Neural crest cell (in vitro differentiated cells): ENCODE measurements at regions not wholly inside any gene's neighbourhood (a gene's known extent, or its start where the extent isn't known, plus 50 kb on each side); places are given as distances from the start of the nearest gene placed in this dataset.
A peak's percentile ranks its signal among the peaks of the same experiment; 100 is the strongest.
"Not testable (repeated sequence)": the region's sequence is repeated elsewhere in the genome, so short reads cannot be mapped to it uniquely, and the experiment has no call there.

Experiments used
- DNase-seq: peaks from one replicate; pipeline ENCODE4 v3.0.0; 2021; ENCODE audit warnings: low read depth, mixed read lengths, low spot score
- H3K27ac Mint-ChIP-seq: one replicate; pipeline ENCODE4 v1.8.0; 2021; ENCODE audit warnings: mild to moderate bottlenecking, mixed read lengths; ENCODE audit not compliant: unreplicated experiment
- H3K27me3 Mint-ChIP-seq: 2 replicates; pipeline ENCODE4 v1.8.0; 2021; ENCODE audit warnings: low read depth, mild to moderate bottlenecking, mixed read lengths
- H3K36me3 Mint-ChIP-seq: 2 replicates; pipeline ENCODE4 v1.8.0; 2021; ENCODE audit warnings: low read depth, mild to moderate bottlenecking, mixed read lengths
- H3K4me1 Mint-ChIP-seq: 2 replicates; pipeline ENCODE4 v1.8.0; 2021; ENCODE audit warnings: mixed read lengths
- H3K4me3 Mint-ChIP-seq: one replicate; pipeline ENCODE4 v1.8.0; 2021; ENCODE audit warnings: mild to moderate bottlenecking, mixed read lengths
- H3K9me3 Mint-ChIP-seq: 2 replicates; pipeline ENCODE4 v1.8.0; 2021; ENCODE audit warnings: mixed read lengths
- TF ChIP-seq, protein P1 (sequence below): fragments of 200-600 bp; sonication (generic); conservative IDR thresholded peaks from 2 replicates; pipeline ENCODE4 v1.5.0; 2021; ENCODE audit warnings: antibody characterized with exemption, mild to moderate bottlenecking

DNA sequence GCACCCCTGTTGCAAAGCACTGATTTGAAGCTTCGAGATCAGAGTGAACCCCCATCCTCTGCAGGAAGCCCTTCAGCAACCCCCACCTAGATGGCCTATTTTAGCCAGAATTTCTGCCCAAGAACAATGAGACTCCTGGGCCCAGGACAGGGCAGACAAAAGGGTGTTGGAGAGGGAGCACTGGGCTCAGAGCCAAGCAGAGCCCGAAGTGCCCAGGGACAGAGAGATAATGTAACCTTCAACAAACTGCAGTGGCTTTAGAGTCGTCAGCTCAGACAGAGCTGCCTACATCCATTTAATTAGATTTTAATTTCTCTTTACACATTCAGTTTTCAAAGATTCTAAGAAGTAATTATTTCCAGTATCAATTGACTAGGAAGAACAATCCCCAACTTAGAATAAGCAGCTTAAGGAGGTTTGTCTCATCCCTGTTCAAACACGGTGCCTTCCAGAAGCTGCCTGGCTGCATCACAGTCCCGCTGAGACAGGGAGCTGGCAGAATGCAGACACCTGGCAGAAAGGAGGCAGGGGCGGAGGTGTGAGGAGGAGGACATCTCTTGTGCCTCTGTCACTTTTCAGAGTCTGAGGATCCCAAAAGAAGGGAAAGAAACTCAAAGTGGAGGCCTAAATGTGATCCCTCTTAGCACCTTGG is 504.9 kb upstream of the CCDC196 start:
- peaks cover 19% of the 10 kb centered on the region for H3K9me3 Mint-ChIP-seq
- no peak overlapping the region for H3K4me3 Mint-ChIP-seq
- TF ChIP-seq, protein P1, sequence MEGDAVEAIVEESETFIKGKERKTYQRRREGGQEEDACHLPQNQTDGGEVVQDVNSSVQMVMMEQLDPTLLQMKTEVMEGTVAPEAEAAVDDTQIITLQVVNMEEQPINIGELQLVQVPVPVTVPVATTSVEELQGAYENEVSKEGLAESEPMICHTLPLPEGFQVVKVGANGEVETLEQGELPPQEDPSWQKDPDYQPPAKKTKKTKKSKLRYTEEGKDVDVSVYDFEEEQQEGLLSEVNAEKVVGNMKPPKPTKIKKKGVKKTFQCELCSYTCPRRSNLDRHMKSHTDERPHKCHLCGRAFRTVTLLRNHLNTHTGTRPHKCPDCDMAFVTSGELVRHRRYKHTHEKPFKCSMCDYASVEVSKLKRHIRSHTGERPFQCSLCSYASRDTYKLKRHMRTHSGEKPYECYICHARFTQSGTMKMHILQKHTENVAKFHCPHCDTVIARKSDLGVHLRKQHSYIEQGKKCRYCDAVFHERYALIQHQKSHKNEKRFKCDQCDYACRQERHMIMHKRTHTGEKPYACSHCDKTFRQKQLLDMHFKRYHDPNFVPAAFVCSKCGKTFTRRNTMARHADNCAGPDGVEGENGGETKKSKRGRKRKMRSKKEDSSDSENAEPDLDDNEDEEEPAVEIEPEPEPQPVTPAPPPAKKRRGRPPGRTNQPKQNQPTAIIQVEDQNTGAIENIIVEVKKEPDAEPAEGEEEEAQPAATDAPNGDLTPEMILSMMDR: no peak
- no peak overlapping the region for H3K27ac Mint-ChIP-seq
- H3K36me3 Mint-ChIP-seq: no peaks in the 10 kb centered on the region
- H3K4me1 Mint-ChIP-seq: no peaks in the 10 kb centered on the region
- no peak for DNase-seq
- no peaks in the 10 kb centered on the region for H3K27me3 Mint-ChIP-seq

DNA sequence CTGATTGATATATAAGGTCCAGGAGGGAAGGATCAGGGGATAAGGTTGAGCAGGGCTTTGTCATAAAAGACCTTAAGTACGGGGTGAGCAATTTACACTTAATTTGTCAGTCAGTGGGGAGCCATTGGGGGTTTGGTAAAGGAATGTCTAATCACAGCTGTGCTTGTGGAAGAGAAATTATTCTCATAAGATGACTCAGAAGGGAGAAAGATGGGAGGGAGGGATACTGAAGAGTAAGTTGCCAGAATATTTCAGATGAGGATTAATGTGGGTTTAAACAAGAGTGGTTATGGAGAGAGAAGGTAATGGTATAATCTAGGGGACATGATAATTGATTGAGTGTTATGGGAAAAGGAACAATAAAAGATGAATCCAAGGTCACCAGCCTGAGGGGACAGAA is 500.1 kb upstream of the CCDC196 start:
- TF ChIP-seq, protein P1: no peak
- Mint-ChIP-seq H3K27me3 (no peaks in the 10 kb centered on the region), H3K27ac (no peak overlapping the region), H3K9me3 (peaks cover 8% of the 10 kb centered on the region), H3K4me3 (no peak overlapping the region), H3K36me3 (no peaks in the 10 kb centered on the region), H3K4me1 (peaks cover 2% of the 10 kb centered on the region)
- DNase-seq: no peak

DNA sequence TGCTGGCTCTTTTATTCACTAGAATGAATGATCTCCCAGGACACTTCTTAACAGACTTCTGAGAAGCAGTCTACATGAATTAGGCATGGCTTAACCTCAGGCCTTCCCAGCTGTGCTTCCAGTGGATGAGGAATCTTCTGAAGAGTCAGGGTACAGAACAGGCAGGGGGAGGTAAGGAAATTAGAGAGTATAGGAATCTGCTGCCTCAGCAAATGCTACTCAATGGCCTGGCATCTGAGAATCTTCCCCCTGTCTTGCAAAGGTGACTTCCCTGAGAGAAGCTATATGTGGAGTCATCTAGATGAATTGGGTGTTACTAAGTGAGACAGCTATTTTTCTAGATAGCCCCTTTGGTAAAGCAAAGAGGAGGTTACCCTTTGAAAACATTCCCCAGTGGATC is 496.2 kb upstream of the CCDC196 start:
- Mint-ChIP-seq H3K4me3 (no peak overlapping the region), H3K4me1 (peaks cover 25% of the 10 kb centered on the region), H3K9me3 (peaks cover 8% of the 10 kb centered on the region), H3K27ac (no peak overlapping the region), H3K36me3 (no peaks in the 10 kb centered on the region), H3K27me3 (no peaks in the 10 kb centered on the region)
- no peak for DNase-seq
- TF ChIP-seq, protein P1: no peak

DNA sequence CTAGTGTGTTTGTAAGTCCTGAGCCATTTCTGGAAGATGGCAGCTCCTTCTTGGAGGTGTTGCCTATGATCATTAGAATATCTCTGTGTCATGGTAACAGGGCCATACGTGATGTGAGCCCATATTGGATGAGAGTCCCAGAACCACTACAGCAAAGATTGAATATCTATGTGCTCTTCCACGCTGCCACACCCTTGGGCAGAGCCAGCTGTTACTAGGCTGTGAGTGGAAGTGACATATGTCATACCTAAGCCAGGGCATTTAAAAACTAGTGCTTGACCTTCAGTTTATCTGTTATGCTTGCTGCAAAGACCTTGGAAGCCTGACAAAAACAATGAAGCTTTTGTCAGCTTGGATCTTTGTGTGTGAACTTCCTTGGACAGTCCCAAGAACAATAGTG is 495.1 kb upstream of the CCDC196 start:
- no peak overlapping the region for H3K4me3 Mint-ChIP-seq
- peak overlapping the region; percentile 40 for H3K27ac Mint-ChIP-seq
- no peaks in the 10 kb centered on the region for H3K27me3 Mint-ChIP-seq
- H3K36me3 Mint-ChIP-seq: no peaks in the 10 kb centered on the region
- peaks cover 6% of the 10 kb centered on the region for H3K9me3 Mint-ChIP-seq
- TF ChIP-seq, protein P1: no peak
- H3K4me1 Mint-ChIP-seq: peaks cover 30% of the 10 kb centered on the region
- no peak for DNase-seq

DNA sequence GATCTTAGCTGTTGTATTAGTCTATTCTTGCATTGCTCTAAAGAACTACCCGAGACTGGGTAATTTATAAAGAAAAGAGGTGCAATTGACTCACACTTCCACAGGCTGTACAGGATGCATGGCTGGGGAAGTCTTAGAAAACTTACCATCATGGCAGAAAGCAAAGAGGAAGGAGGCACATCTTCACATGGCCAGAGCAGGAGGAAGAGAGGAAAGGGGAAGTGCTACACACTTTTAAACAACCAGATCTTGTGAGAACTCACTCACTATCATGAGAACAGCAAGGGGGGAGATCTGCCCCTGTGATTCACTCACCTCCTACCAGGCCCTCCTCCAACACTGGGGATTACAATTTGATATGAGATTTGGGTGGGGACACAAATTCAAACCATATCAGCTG is 494.2 kb upstream of the CCDC196 start:
- DNase-seq, H3K27ac Mint-ChIP-seq, H3K4me3 Mint-ChIP-seq, H3K36me3 Mint-ChIP-seq, H3K9me3 Mint-ChIP-seq, H3K27me3 Mint-ChIP-seq: not testable (repeated sequence)
- H3K4me1 Mint-ChIP-seq: peaks cover 30% of the 10 kb centered on the region

DNA sequence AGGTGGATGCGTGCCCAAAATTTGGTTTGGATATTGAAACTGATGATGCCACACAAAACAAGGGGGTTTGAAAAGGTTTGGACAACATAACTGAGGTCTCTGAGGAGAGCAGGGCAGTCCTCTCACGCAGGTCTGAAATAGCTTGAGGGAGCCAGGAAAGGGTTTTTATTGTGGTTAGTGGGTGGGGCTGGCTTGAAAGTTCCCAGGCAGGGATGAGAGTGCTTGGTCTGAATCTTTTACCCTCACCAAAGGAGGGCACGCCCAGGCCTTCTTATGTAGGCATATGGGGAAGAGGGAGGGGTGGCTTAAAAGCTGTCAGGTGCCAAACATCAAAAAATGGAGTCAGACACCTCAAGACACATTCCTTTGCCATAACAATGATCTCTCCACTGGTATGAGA is 493.1 kb upstream of the CCDC196 start:
- TF ChIP-seq, protein P1: no peak
- H3K36me3 Mint-ChIP-seq: no peaks in the 10 kb centered on the region
- H3K27ac Mint-ChIP-seq: no peak overlapping the region
- peaks cover 7% of the 10 kb centered on the region for H3K9me3 Mint-ChIP-seq
- no peaks in the 10 kb centered on the region for H3K27me3 Mint-ChIP-seq
- H3K4me1 Mint-ChIP-seq: peaks cover 30% of the 10 kb centered on the region
- no peak for DNase-seq
- H3K4me3 Mint-ChIP-seq: no peak overlapping the region
